ENCODE measurements at regions not wholly inside any gene's neighbourhood (a gene's known extent, or its start where the extent isn't known, plus 50 kb on each side); places are given as distances from the start of the nearest gene placed in this dataset.

DNA sequence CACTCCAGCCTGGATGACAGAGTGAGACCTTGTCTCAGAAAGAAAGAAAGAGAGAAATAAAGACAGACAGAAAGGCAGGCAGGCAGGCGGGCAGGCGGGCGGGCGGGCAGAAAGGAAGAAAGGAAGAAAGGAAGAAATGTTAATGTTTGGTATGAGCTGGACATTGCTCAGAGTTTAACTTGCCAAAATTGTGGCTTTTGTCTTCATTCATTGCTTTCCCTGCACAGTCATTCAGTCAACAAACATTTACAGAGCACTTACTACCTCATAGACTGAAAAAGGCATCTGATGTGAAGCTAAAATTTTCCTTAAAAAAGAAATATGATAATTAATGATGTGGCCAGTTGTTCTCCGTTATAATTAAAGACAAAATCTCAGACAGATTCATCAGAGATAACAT is 247.1 kb downstream of the SPTSSA start:
- H3K4me3 ChIP-seq (ENCODE audit: low read length) = no peak overlapping the region
- no peak overlapping the region for H3K9ac ChIP-seq (ENCODE audit: low read length)
- H3K4me1 ChIP-seq (ENCODE audit: control insufficient read depth, insufficient read depth, low read length) = peaks cover 4% of the 10 kb centered on the region
- no peak overlapping the region for H3K27ac ChIP-seq (ENCODE audit: low read depth, low read length)
- no peaks in the 10 kb centered on the region for H3K27me3 ChIP-seq (ENCODE audit: control insufficient read depth, insufficient read depth, low read length)
- H3K36me3 ChIP-seq (ENCODE audit: control insufficient read depth, insufficient read depth, low read length) = no peaks in the 10 kb centered on the region

DNA sequence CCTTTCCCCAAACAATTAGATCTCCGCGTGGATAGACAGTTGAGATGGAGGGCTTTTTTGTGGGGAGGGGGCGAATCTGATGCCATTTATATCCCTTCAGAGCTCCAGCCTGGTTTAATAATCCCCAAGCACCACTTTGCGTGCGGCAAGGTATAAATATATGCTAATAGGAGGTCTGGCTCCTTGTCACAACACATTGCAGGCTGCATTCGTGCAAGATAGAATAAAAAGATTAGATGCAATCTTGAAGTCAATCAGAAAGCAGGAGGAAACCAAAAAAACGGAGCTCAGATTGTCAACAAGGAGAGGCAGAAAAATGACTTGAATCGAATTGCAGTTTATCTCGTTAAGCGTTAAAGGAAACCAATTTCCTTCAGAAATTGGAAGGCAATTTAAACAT is 248.7 kb downstream of the SPTSSA start:
- Histone ChIP-seq H3K36me3 (ENCODE audit: control insufficient read depth, insufficient read depth, low read length) (no peaks in the 10 kb centered on the region), H3K4me3 (ENCODE audit: low read length) (no peak overlapping the region), H3K4me1 (ENCODE audit: control insufficient read depth, insufficient read depth, low read length) (no peaks in the 10 kb centered on the region), H3K27ac (ENCODE audit: low read depth, low read length) (no peak overlapping the region), H3K27me3 (ENCODE audit: control insufficient read depth, insufficient read depth, low read length) (no peaks in the 10 kb centered on the region), H3K9ac (ENCODE audit: low read length) (no peak overlapping the region)

DNA sequence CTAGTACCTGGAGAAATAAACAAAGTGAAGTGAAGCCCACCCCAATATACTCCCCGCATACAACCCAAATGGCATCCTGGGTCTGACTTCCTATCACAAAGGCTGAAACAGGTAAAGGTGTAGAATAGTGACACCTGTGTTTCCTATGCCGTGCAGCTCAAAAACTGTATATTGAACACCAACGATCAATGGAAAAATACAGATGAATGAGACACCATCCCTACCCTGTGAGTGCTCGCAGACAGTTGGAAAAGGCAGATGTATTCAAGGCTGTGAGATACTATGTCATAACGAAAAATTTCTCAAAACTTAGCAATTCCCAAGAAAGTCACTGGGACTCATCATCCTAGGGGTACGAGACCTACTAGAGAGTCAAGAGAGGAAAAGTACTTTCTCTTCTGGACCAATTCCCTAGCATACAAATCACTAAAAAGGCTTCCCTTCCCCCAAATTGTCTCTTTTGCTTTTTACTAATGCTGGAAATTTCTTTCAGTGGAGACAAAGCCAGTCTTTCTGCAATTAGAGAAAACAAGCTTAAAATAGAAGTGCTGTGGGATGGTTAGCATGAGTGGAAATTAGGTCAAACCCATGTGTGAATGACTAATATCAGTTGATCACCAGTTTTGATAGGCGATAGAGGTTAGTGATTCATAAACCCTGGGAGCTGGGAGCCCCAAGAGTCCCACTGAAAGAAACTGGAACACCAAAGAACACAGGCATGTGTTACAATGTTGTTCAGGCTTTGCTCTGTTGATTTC is 249.7 kb downstream of the SPTSSA start:
- H3K27me3 ChIP-seq (ENCODE audit: control insufficient read depth, insufficient read depth, low read length) = no peaks in the 10 kb centered on the region
- no peak overlapping the region for H3K4me3 ChIP-seq (ENCODE audit: low read length)
- no peaks in the 10 kb centered on the region for H3K36me3 ChIP-seq (ENCODE audit: control insufficient read depth, insufficient read depth, low read length)
- H3K9ac ChIP-seq (ENCODE audit: low read length) = no peak overlapping the region
- H3K4me1 ChIP-seq (ENCODE audit: control insufficient read depth, insufficient read depth, low read length) = no peaks in the 10 kb centered on the region
- no peak overlapping the region for H3K27ac ChIP-seq (ENCODE audit: low read depth, low read length)

DNA sequence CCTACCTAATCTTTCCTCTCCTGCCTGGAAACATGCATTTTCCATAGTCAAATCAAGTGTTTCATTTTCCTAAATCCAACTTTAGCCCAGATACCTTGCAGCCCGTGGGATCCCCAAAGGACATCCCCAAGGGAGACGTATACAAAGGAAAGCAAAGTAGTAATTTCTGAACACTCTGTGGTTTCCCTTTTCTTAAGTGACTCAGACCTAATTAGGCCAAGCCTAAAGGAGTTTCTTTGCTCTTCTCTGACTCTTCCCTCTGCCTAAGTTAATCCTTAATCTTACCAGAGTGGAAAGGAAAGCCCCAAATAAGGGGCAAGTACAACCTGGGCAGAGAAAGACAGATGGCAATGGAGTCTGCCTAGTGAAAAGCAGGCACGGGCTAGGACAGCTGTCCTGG is 250.3 kb downstream of the SPTSSA start:
- Histone ChIP-seq H3K9ac (ENCODE audit: low read length) (no peak overlapping the region), H3K27me3 (ENCODE audit: control insufficient read depth, insufficient read depth, low read length) (no peaks in the 10 kb centered on the region), H3K4me3 (ENCODE audit: low read length) (no peak overlapping the region), H3K27ac (ENCODE audit: low read depth, low read length) (no peak overlapping the region), H3K4me1 (ENCODE audit: control insufficient read depth, insufficient read depth, low read length) (no peaks in the 10 kb centered on the region), H3K36me3 (ENCODE audit: control insufficient read depth, insufficient read depth, low read length) (no peaks in the 10 kb centered on the region)

DNA sequence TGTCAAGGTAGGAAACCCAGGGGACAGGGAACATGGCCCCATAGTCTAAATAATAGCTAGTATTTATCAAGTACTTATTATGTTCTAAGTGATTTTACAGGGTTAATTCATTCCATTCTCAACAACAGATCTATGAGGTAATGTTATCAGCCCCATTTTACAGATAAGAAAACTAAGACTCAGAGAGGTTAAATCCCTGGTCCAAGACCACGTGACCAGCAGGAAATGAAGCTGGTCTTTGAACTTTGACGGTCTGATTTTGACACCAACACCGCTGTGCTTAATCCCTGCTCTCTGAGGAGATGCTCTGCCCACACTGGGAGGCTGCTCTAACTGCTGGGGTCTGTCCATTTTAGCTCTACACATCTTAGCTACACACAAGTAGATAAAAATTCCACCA is 253.5 kb downstream of the SPTSSA start:
- Histone ChIP-seq H3K9ac (ENCODE audit: low read length) (no peak overlapping the region), H3K27me3 (ENCODE audit: control insufficient read depth, insufficient read depth, low read length) (no peaks in the 10 kb centered on the region), H3K4me1 (ENCODE audit: control insufficient read depth, insufficient read depth, low read length) (no peaks in the 10 kb centered on the region), H3K36me3 (ENCODE audit: control insufficient read depth, insufficient read depth, low read length) (no peaks in the 10 kb centered on the region), H3K27ac (ENCODE audit: low read depth, low read length) (no peak overlapping the region), H3K4me3 (ENCODE audit: low read length) (no peak overlapping the region)

DNA sequence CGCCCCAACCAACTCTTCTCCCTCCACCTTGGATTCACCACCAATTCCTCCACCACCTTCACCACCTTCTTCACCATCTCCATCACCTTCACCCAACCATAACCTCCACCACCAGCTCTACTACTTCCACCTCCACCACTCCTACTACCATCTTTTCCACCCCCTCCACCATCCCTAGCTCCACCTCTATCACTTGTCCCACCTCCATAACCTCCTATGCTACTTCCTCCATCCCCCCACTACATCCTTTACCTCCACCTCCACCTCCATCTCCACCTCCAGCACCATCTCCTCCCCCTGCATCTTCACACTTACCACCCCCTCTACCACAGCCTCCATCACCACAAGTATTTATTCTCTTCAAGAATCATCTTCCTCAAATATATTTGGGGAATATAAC is 254.9 kb upstream of the EGLN3 start:
- Histone ChIP-seq H3K27ac (ENCODE audit: low read depth, low read length) (no peak overlapping the region), H3K27me3 (ENCODE audit: control insufficient read depth, insufficient read depth, low read length) (no peaks in the 10 kb centered on the region), H3K4me3 (ENCODE audit: low read length) (no peak overlapping the region), H3K4me1 (ENCODE audit: control insufficient read depth, insufficient read depth, low read length) (no peaks in the 10 kb centered on the region), H3K36me3 (ENCODE audit: control insufficient read depth, insufficient read depth, low read length) (no peaks in the 10 kb centered on the region), H3K9ac (ENCODE audit: low read length) (no peak overlapping the region)

DNA sequence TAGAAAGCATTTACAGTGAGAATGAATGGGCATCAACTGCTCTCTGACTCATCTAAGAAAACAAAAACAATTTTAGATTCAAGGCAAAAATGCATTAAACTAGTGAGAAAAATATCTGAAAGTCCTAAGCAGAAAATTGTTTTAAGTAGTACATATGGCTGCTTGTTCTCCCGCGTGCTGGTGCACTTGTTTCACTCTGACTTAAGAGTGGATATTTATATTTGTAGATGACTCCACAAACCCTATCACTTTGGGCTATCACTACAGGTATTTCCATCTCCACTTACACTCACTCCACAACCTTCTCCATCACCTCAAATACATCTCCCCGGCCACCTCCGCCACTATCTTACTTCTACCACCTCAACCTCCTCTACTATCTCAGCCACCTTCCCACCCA is 253.9 kb upstream of the EGLN3 start:
- Histone ChIP-seq H3K4me1 (ENCODE audit: control insufficient read depth, insufficient read depth, low read length) (no peaks in the 10 kb centered on the region), H3K36me3 (ENCODE audit: control insufficient read depth, insufficient read depth, low read length) (no peaks in the 10 kb centered on the region), H3K27me3 (ENCODE audit: control insufficient read depth, insufficient read depth, low read length) (no peaks in the 10 kb centered on the region), H3K4me3 (ENCODE audit: low read length) (no peak overlapping the region), H3K27ac (ENCODE audit: low read depth, low read length) (no peak overlapping the region), H3K9ac (ENCODE audit: low read length) (no peak overlapping the region)

DNA sequence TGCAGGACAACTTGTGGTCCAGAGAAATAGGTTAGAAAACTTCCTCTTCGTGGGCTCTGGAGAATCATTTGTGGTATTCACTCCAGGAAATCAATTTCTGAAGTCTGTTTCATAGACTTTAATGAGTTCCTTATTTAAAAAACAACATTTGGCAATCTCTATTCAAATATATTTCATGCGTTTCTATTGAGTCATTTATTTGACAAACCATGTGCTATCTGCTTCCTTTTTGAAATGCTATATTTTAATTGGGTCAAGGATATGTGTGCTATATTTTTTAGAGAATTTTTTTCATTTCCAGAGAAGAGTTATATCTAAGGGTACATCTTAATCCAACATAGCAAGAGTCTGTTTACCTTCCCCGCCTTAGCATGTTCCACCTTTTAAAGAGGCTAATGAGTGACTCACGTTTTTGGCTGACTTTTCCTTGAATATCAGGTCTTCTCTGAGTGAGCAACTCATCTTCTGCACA is 252.4 kb upstream of the EGLN3 start:
- H3K4me1 ChIP-seq (ENCODE audit: control insufficient read depth, insufficient read depth, low read length) = no peaks in the 10 kb centered on the region
- H3K4me3 ChIP-seq (ENCODE audit: low read length) = no peak overlapping the region
- H3K27me3 ChIP-seq (ENCODE audit: control insufficient read depth, insufficient read depth, low read length) = no peaks in the 10 kb centered on the region
- no peak overlapping the region for H3K27ac ChIP-seq (ENCODE audit: low read depth, low read length)
- H3K9ac ChIP-seq (ENCODE audit: low read length) = no peak overlapping the region
- no peaks in the 10 kb centered on the region for H3K36me3 ChIP-seq (ENCODE audit: control insufficient read depth, insufficient read depth, low read length)

DNA sequence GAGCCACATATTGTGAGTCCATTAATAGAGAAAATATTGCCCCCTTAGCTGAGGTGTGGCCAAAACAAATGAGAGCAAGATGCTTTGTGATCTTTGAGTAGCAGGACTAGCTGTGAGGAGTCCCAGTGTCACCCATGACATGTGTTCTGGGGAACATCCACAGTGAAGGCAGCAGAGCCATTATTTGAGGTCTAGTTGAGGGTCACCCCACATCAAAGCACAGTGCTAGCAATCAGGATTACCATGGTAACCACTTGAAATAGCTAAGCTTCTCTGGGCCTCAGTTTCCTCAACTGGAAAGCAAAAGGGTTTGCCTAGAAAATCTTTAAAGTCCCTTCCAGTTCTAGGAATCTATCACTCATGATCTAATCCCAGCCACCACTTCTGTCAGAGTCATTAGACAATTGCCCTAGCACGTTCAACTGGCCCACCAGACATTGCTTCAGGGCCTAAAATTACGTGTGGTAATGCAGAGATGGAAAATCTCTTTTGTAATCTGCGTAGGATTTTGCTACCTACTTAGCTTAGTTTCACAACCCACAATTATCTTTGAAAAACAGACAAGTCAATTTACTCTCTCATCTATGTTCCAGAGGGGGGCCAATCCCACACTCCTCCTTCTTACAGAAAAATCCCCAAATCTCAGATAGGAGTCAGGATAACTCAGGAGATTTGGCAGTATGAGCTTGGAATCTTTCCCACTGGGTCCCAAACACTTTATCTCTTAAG is 251.2 kb upstream of the EGLN3 start:
- Histone ChIP-seq H3K9ac (ENCODE audit: low read length) (no peak overlapping the region), H3K27ac (ENCODE audit: low read depth, low read length) (no peak overlapping the region), H3K36me3 (ENCODE audit: control insufficient read depth, insufficient read depth, low read length) (no peaks in the 10 kb centered on the region), H3K27me3 (ENCODE audit: control insufficient read depth, insufficient read depth, low read length) (no peaks in the 10 kb centered on the region), H3K4me3 (ENCODE audit: low read length) (no peak overlapping the region), H3K4me1 (ENCODE audit: control insufficient read depth, insufficient read depth, low read length) (no peaks in the 10 kb centered on the region)

DNA sequence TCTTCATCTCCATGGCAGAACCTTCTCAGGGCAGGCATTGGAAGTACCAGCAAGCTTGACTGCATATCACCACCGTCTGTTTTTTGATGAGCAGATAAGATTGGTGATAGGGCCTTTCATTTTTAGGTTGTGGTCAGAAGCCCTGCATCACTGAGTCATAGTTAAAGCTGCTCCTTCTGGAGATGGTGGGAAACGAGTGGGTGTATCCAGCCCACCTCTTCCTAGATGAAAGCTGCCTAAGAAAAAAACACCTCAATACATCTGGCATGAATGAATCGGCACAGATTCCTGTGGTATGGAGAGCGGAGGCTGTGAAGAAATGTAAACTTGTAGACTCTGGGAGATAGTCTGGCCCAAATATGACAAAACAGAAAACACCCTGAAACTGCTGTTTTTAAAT is 248.7 kb upstream of the EGLN3 start:
- H3K27ac ChIP-seq (ENCODE audit: low read depth, low read length) = no peak overlapping the region
- no peak overlapping the region for H3K9ac ChIP-seq (ENCODE audit: low read length)
- H3K4me1 ChIP-seq (ENCODE audit: control insufficient read depth, insufficient read depth, low read length) = no peaks in the 10 kb centered on the region
- H3K4me3 ChIP-seq (ENCODE audit: low read length) = no peak overlapping the region
- H3K36me3 ChIP-seq (ENCODE audit: control insufficient read depth, insufficient read depth, low read length) = no peaks in the 10 kb centered on the region
- H3K27me3 ChIP-seq (ENCODE audit: control insufficient read depth, insufficient read depth, low read length) = no peaks in the 10 kb centered on the region

DNA sequence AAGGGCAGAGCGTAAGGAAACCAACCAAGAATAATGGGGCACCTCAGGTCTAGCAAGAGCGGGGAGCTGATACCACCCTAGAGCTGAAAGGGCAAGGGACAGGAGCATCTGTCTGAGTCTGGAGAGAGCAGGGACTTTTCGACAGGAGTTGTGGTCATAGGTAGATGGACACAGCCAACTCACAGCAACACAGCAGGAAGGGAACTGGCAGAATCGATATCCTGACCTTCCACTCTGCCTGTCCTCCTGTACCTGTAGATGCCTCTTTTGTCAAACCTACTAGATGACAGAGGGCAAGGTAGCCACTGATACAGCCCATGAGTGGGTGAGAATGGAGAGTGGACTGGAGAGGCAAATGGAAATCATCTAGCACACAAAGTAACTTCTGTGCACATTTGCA is 247.2 kb upstream of the EGLN3 start:
- Histone ChIP-seq H3K27ac (ENCODE audit: low read depth, low read length) (no peak overlapping the region), H3K27me3 (ENCODE audit: control insufficient read depth, insufficient read depth, low read length) (no peaks in the 10 kb centered on the region), H3K4me3 (ENCODE audit: low read length) (no peak overlapping the region), H3K36me3 (ENCODE audit: control insufficient read depth, insufficient read depth, low read length) (no peaks in the 10 kb centered on the region), H3K9ac (ENCODE audit: low read length) (no peak overlapping the region), H3K4me1 (ENCODE audit: control insufficient read depth, insufficient read depth, low read length) (no peaks in the 10 kb centered on the region)

DNA sequence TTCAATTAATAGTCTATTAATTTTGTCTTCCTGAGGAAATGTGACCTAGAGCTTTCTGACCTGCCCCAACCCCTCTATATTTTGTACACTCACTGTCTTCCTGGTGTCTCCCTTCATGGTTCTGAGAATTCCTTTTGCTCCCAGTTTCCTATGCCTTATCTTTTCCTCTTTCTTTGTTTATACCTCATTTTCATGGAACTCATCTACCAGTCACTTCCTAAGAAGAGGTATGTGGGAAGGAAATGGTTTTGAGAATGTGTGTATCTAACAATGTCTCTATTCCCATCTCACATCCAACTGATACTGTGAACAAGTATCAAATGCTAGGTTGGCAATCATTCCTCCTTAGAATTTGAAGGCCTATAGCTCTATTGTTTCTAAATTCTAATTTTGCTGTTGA is 245.1 kb upstream of the EGLN3 start:
- no peaks in the 10 kb centered on the region for H3K36me3 ChIP-seq (ENCODE audit: control insufficient read depth, insufficient read depth, low read length)
- no peak overlapping the region for H3K27ac ChIP-seq (ENCODE audit: low read depth, low read length)
- H3K9ac ChIP-seq (ENCODE audit: low read length) = no peak overlapping the region
- H3K4me1 ChIP-seq (ENCODE audit: control insufficient read depth, insufficient read depth, low read length) = no peaks in the 10 kb centered on the region
- H3K27me3 ChIP-seq (ENCODE audit: control insufficient read depth, insufficient read depth, low read length) = no peaks in the 10 kb centered on the region
- no peak overlapping the region for H3K4me3 ChIP-seq (ENCODE audit: low read length)

DNA sequence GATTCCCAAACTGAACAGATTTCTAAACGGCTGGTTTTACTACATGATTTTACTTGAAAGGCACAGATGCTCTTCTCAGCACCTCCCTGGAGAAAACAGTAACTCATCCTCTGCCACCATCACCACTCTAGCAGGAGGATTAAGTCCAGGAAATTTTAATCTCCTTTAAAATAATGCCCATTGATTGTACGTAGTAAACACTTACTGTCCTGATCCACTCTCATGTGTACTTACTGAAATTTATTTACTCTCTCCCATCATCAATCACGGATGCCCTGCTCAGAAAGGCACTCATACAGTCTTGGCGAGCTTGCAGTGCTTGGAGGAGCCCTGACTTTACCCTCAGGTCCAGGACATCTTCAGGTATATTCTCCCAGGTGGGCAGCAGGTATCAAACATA is 239.8 kb upstream of the EGLN3 start:
- Histone ChIP-seq H3K27me3 (ENCODE audit: control insufficient read depth, insufficient read depth, low read length) (no peaks in the 10 kb centered on the region), H3K9ac (ENCODE audit: low read length) (no peak overlapping the region), H3K4me1 (ENCODE audit: control insufficient read depth, insufficient read depth, low read length) (no peaks in the 10 kb centered on the region), H3K36me3 (ENCODE audit: control insufficient read depth, insufficient read depth, low read length) (no peaks in the 10 kb centered on the region), H3K4me3 (ENCODE audit: low read length) (no peak overlapping the region), H3K27ac (ENCODE audit: low read depth, low read length) (no peak overlapping the region)
